Upper lobe of left lung (tissue), 6 donors: ENCODE measurements at regions not wholly inside any gene's neighbourhood (a gene's known extent, or its start where the extent isn't known, plus 50 kb on each side); places are given as distances from the start of the nearest gene placed in this dataset.

Experiments used
- ATAC-seq, 2 donors: fragments of 200-7000 bp; cut with Tn5 transposase; one replicate each; pipeline ENCODE4 v1.9.1; 2022; ENCODE audit warnings: mild to moderate bottlenecking in 2 of 2, moderate library complexity in 2 of 2; ENCODE audit not compliant: low FRiP score in 2 of 2
- DNase-seq, 2 donors: peaks; one replicate each; pipeline ENCODE4 v3.0.0-alpha.2; 2019 to 2020
- H3K27ac ChIP-seq, 4 donors: fragments of 200-600 bp; sonication (generic); one replicate each; pipeline ENCODE4 v1.5.1; 2016 to 2019
- H3K27me3 ChIP-seq, 4 donors: fragments of 200-600 bp; sonication (generic); one replicate each; pipeline ENCODE4 v1.5.1; 2017 to 2019
- H3K36me3 ChIP-seq, 4 donors: fragments of 200-600 bp; sonication (generic); one replicate each; pipeline ENCODE4 v1.5.1; 2016 to 2019
- H3K4me1 ChIP-seq, 4 donors: fragments of 200-600 bp; sonication (generic); one replicate each; pipeline ENCODE4 v1.5.1; 2018 to 2019
- H3K4me3 ChIP-seq, 4 donors: fragments of 200-600 bp; sonication (generic); one replicate each; pipeline ENCODE4 v1.5.1; 2017 to 2019; ENCODE audit warnings: mild to moderate bottlenecking in 2 of 4, moderate library complexity in 1 of 4
- H3K9me3 ChIP-seq, 4 donors: fragments of 200-600 bp; sonication (generic); one replicate each; pipeline ENCODE4 v1.5.1; 2018 to 2019
- CTCF ChIP-seq, 6 experiments: fragments of 450-650 bp in 4 of 6; fragments of 200-600 bp in 2 of 6; sonication (generic) in 2 of 6; IDR thresholded peaks; one replicate each; pipeline ENCODE4 v1.5.1; 2016 to 2019; ENCODE audit warnings: antibody characterized with exemption in 6 of 6
- EP300 ChIP-seq, 4 donors: sonication (generic); formaldehyde crosslinking; IDR thresholded peaks; one replicate each; pipeline ENCODE4 v1.5.1; 2017; ENCODE audit warnings: antibody characterized with exemption in 4 of 4, control low read depth in 2 of 4
- POLR2A ChIP-seq, 4 donors: fragments of 450-650 bp; IDR thresholded peaks; one replicate each; pipeline ENCODE4 v1.5.1; 2016 to 2017; ENCODE audit warnings: antibody characterized with exemption in 4 of 4, mild to moderate bottlenecking in 2 of 4
- POLR2AphosphoS5 ChIP-seq, 2 donors: sonication (generic); formaldehyde crosslinking; IDR thresholded peaks; one replicate each; pipeline ENCODE4 v1.5.1; 2017; ENCODE audit warnings: antibody characterized with exemption in 2 of 2
- WGBS, 2 donors: methylation state at CpG; one replicate each; pipeline ENCODE4 v1.1.5; 2017 to 2018; 5-methylcytosine and 5-hydroxymethylcytosine counted together
- donor health status: DM: no; HTN: no; CAD: no; lungs with moderate emphysema.
- donor health status: DM: no; HTN: yes; CAD: no; lungs with severe emphysema.

GRCh38 chr9:106287731-106288130, 575.2 kb upstream of the ZNF462 start:
- H3K27me3 ChIP-seq = no peaks in the 10 kb centered on the region
- TF ChIP-seq POLR2AphosphoS5 (IDR thresholded peaks at IDR 0.05) = no peak
- TF ChIP-seq CTCF (IDR thresholded peaks at IDR 0.05) = no peak

GRCh38 chr9:106288689-106289088, 574.3 kb upstream of the ZNF462 start:
- Histone ChIP-seq H3K36me3 (no peaks in the 10 kb centered on the region), H3K9me3 (no peaks in the 10 kb centered on the region), H3K27me3 (no peaks in the 10 kb centered on the region), H3K4me1 (peaks cover 0 to 4% (median 1%) of the 10 kb centered on the region in 4 donors), H3K4me3 (no peak overlapping the region), H3K27ac (no peak overlapping the region)
- WGBS, 2 donors = 89 to 98% methylated on average over 8 of the region's 8 CpGs
- ATAC-seq (no peak), DNase-seq (no peak)
- TF ChIP-seq EP300 (IDR thresholded peaks at IDR 0.05) = no peak
- TF ChIP-seq POLR2AphosphoS5 (IDR thresholded peaks at IDR 0.05) = no peak
- TF ChIP-seq POLR2A (IDR thresholded peaks at IDR 0.05) = no peak
- TF ChIP-seq CTCF (IDR thresholded peaks at IDR 0.05) = no peak

More at GRCh38 chr9:106287731-106288130, 575.2 kb upstream of the ZNF462 start:
- Histone ChIP-seq H3K9me3 (no peaks in the 10 kb centered on the region), H3K36me3 (no peaks in the 10 kb centered on the region), H3K27ac (no peak overlapping the region), H3K4me1 (peaks cover 0 to 4% (median 1%) of the 10 kb centered on the region in 4 donors), H3K4me3 (no peak overlapping the region)
- DNase-seq = no peak
- 68 to 83% methylated on average over 9 of the region's 9 CpGs for WGBS, 2 donors
- ATAC-seq = no peak

- Histone ChIP-seq H3K27me3 (no peaks in the 10 kb centered on the region), H3K27ac (no peak overlapping the region), H3K9me3 (no peaks in the 10 kb centered on the region), H3K4me3 (no peak overlapping the region), H3K36me3 (no peaks in the 10 kb centered on the region), H3K4me1 (peaks cover 0 to 4% (median 1%) of the 10 kb centered on the region in 4 donors)
- TF ChIP-seq POLR2A (IDR thresholded peaks at IDR 0.05) = no peak
- no peak for TF ChIP-seq CTCF (IDR thresholded peaks at IDR 0.05)
- TF ChIP-seq EP300 (IDR thresholded peaks at IDR 0.05) = no peak
- no peak for TF ChIP-seq POLR2AphosphoS5 (IDR thresholded peaks at IDR 0.05)
- no peak for DNase-seq
- WGBS, 2 donors = 77 to 81% methylated on average over 2 of the region's 2 CpGs
- no peak for ATAC-seq
Measured at GRCh38 chr9:106291786-106292185, 571.2 kb upstream of the ZNF462 start.

- Histone ChIP-seq H3K4me1 (no peaks in the 10 kb centered on the region), H3K27me3 (no peaks in the 10 kb centered on the region), H3K9me3 (no peaks in the 10 kb centered on the region), H3K4me3 (no peak overlapping the region), H3K27ac (no peak overlapping the region), H3K36me3 (no peaks in the 10 kb centered on the region)
- 91 to 95% methylated on average over 2 of the region's 2 CpGs for WGBS, 2 donors
- ATAC-seq (no peak), DNase-seq (no peak)
- no peak for TF ChIP-seq POLR2AphosphoS5 (IDR thresholded peaks at IDR 0.05)
Measured at GRCh38 chr9:106296426-106296825, 566.5 kb upstream of the ZNF462 start.

GRCh38 chr9:106298997-106299396, 564.0 kb upstream of the ZNF462 start:
- WGBS, 2 donors = 92 to 93% methylated on average over 3 of the region's 3 CpGs
- ATAC-seq = no peak

More at GRCh38 chr9:106298997-106299396, 564.0 kb upstream of the ZNF462 start:
- Histone ChIP-seq H3K27me3 (no peaks in the 10 kb centered on the region), H3K27ac (no peak overlapping the region), H3K36me3 (no peaks in the 10 kb centered on the region), H3K4me1 (no peaks in the 10 kb centered on the region), H3K9me3 (no peaks in the 10 kb centered on the region), H3K4me3 (no peak overlapping the region)
- DNase-seq = no peak
- TF ChIP-seq POLR2A (IDR thresholded peaks at IDR 0.05) = no peak
- TF ChIP-seq EP300 (IDR thresholded peaks at IDR 0.05) = no peak
- no peak for TF ChIP-seq CTCF (IDR thresholded peaks at IDR 0.05)
- TF ChIP-seq POLR2AphosphoS5 (IDR thresholded peaks at IDR 0.05) = no peak
